ENCODE measurements at regions not wholly inside any gene's neighbourhood (a gene's known extent, or its start where the extent isn't known, plus 50 kb on each side); places are given as distances from the start of the nearest gene placed in this dataset.

- Histone ChIP-seq H3K4me1 (ENCODE audit: control insufficient read depth, insufficient read depth, low read length) (peaks cover 30% of the 10 kb centered on the region), H3K9ac (ENCODE audit: low read depth, low read length) (no peak overlapping the region), H3K4me2 (ENCODE audit: low read length) (no peak overlapping the region), H3K4me3 (ENCODE audit: low read length) (no peak overlapping the region), H3K36me3 (ENCODE audit: insufficient read depth, low read length) (no peaks in the 10 kb centered on the region), H3K27me3 (ENCODE audit: control insufficient read depth, insufficient read depth, low read length) (no peaks in the 10 kb centered on the region), H3K9me3 (replicated peaks; ENCODE audit: low read length) (no peaks in the 10 kb centered on the region)
Measured at GRCh38 chr9:87294126-87294525, 203.5 kb upstream of the DAPK1 start.

- no peaks in the 10 kb centered on the region for H3K36me3 ChIP-seq (ENCODE audit: insufficient read depth, low read length)
- H3K4me3 ChIP-seq (ENCODE audit: low read length): no peak overlapping the region
- H3K4me2 ChIP-seq (ENCODE audit: low read length): no peak overlapping the region
- H3K27me3 ChIP-seq (ENCODE audit: control insufficient read depth, insufficient read depth, low read length): no peaks in the 10 kb centered on the region
- H3K9ac ChIP-seq (ENCODE audit: low read depth, low read length): no peak overlapping the region
- H3K9me3 ChIP-seq (replicated peaks; ENCODE audit: low read length): no peaks in the 10 kb centered on the region
- no peaks in the 10 kb centered on the region for H3K4me1 ChIP-seq (ENCODE audit: control insufficient read depth, insufficient read depth, low read length)
Measured at GRCh38 chr9:87300915-87301314, 196.8 kb upstream of the DAPK1 start.

- H3K9ac ChIP-seq (ENCODE audit: low read depth, low read length): no peak overlapping the region
- no peak overlapping the region for H3K4me2 ChIP-seq (ENCODE audit: low read length)
- no peaks in the 10 kb centered on the region for H3K9me3 ChIP-seq (replicated peaks; ENCODE audit: low read length)
- H3K36me3 ChIP-seq (ENCODE audit: insufficient read depth, low read length): no peaks in the 10 kb centered on the region
- H3K4me1 ChIP-seq (ENCODE audit: control insufficient read depth, insufficient read depth, low read length): no peaks in the 10 kb centered on the region
- H3K27me3 ChIP-seq (ENCODE audit: control insufficient read depth, insufficient read depth, low read length): no peaks in the 10 kb centered on the region
- no peak overlapping the region for H3K4me3 ChIP-seq (ENCODE audit: low read length)
Measured at GRCh38 chr9:87301371-87301770, 196.3 kb upstream of the DAPK1 start.

GRCh38 chr9:87305151-87305550 is 192.5 kb upstream of the DAPK1 start:
- H3K4me2 ChIP-seq (ENCODE audit: low read length): no peak overlapping the region
- H3K9me3 ChIP-seq (replicated peaks; ENCODE audit: low read length): no peaks in the 10 kb centered on the region
- no peak overlapping the region for H3K9ac ChIP-seq (ENCODE audit: low read depth, low read length)
- H3K4me3 ChIP-seq (ENCODE audit: low read length): no peak overlapping the region
- H3K36me3 ChIP-seq (ENCODE audit: insufficient read depth, low read length): no peaks in the 10 kb centered on the region
- no peaks in the 10 kb centered on the region for H3K27me3 ChIP-seq (ENCODE audit: control insufficient read depth, insufficient read depth, low read length)
- no peaks in the 10 kb centered on the region for H3K4me1 ChIP-seq (ENCODE audit: control insufficient read depth, insufficient read depth, low read length)

GRCh38 chr9:87306006-87306405 is 191.7 kb upstream of the DAPK1 start:
- Histone ChIP-seq H3K27me3 (ENCODE audit: control insufficient read depth, insufficient read depth, low read length) (no peaks in the 10 kb centered on the region), H3K4me2 (ENCODE audit: low read length) (no peak overlapping the region), H3K4me1 (ENCODE audit: control insufficient read depth, insufficient read depth, low read length) (no peaks in the 10 kb centered on the region), H3K9ac (ENCODE audit: low read depth, low read length) (no peak overlapping the region), H3K4me3 (ENCODE audit: low read length) (no peak overlapping the region), H3K36me3 (ENCODE audit: insufficient read depth, low read length) (no peaks in the 10 kb centered on the region), H3K9me3 (replicated peaks; ENCODE audit: low read length) (no peaks in the 10 kb centered on the region)

- H3K4me2 ChIP-seq (ENCODE audit: low read length): no peak overlapping the region
Measured at GRCh38 chr9:87307848-87308247, 189.8 kb upstream of the DAPK1 start.

GRCh38 chr9:87309236-87309635 is 188.4 kb upstream of the DAPK1 start:
- Histone ChIP-seq H3K4me3 (ENCODE audit: low read length) (no peak overlapping the region), H3K4me1 (ENCODE audit: control insufficient read depth, insufficient read depth, low read length) (no peaks in the 10 kb centered on the region), H3K4me2 (ENCODE audit: low read length) (no peak overlapping the region), H3K9me3 (replicated peaks; ENCODE audit: low read length) (no peaks in the 10 kb centered on the region), H3K9ac (ENCODE audit: low read depth, low read length) (no peak overlapping the region), H3K27me3 (ENCODE audit: control insufficient read depth, insufficient read depth, low read length) (no peaks in the 10 kb centered on the region), H3K36me3 (ENCODE audit: insufficient read depth, low read length) (no peaks in the 10 kb centered on the region)

More at GRCh38 chr9:87307848-87308247, 189.8 kb upstream of the DAPK1 start:
- no peaks in the 10 kb centered on the region for H3K9me3 ChIP-seq (replicated peaks; ENCODE audit: low read length)
- no peaks in the 10 kb centered on the region for H3K27me3 ChIP-seq (ENCODE audit: control insufficient read depth, insufficient read depth, low read length)
- no peak overlapping the region for H3K4me3 ChIP-seq (ENCODE audit: low read length)
- H3K36me3 ChIP-seq (ENCODE audit: insufficient read depth, low read length): no peaks in the 10 kb centered on the region
- no peak overlapping the region for H3K9ac ChIP-seq (ENCODE audit: low read depth, low read length)
- H3K4me1 ChIP-seq (ENCODE audit: control insufficient read depth, insufficient read depth, low read length): no peaks in the 10 kb centered on the region

- Histone ChIP-seq H3K9me3 (replicated peaks; ENCODE audit: low read length) (no peaks in the 10 kb centered on the region), H3K27me3 (ENCODE audit: control insufficient read depth, insufficient read depth, low read length) (no peaks in the 10 kb centered on the region), H3K9ac (ENCODE audit: low read depth, low read length) (no peak overlapping the region), H3K4me3 (ENCODE audit: low read length) (no peak overlapping the region), H3K4me1 (ENCODE audit: control insufficient read depth, insufficient read depth, low read length) (no peaks in the 10 kb centered on the region), H3K4me2 (ENCODE audit: low read length) (no peak overlapping the region), H3K36me3 (ENCODE audit: insufficient read depth, low read length) (no peaks in the 10 kb centered on the region)
Measured at GRCh38 chr9:87310827-87311523, 186.7 kb upstream of the DAPK1 start.

- H3K27me3 ChIP-seq (ENCODE audit: control insufficient read depth, insufficient read depth, low read length): no peaks in the 10 kb centered on the region
- no peaks in the 10 kb centered on the region for H3K36me3 ChIP-seq (ENCODE audit: insufficient read depth, low read length)
- H3K9me3 ChIP-seq (replicated peaks; ENCODE audit: low read length): no peaks in the 10 kb centered on the region
- H3K4me1 ChIP-seq (ENCODE audit: control insufficient read depth, insufficient read depth, low read length): peaks cover 24% of the 10 kb centered on the region
- H3K4me3 ChIP-seq (ENCODE audit: low read length): no peak overlapping the region
- no peak overlapping the region for H3K4me2 ChIP-seq (ENCODE audit: low read length)
- no peak overlapping the region for H3K9ac ChIP-seq (ENCODE audit: low read depth, low read length)
Measured at GRCh38 chr9:87319656-87320055, 178.0 kb upstream of the DAPK1 start.

GRCh38 chr9:87320146-87320884 is 177.4 kb upstream of the DAPK1 start:
- Histone ChIP-seq H3K4me3 (ENCODE audit: low read length) (no peak overlapping the region), H3K4me1 (ENCODE audit: control insufficient read depth, insufficient read depth, low read length) (peaks cover 24% of the 10 kb centered on the region), H3K27me3 (ENCODE audit: control insufficient read depth, insufficient read depth, low read length) (no peaks in the 10 kb centered on the region), H3K36me3 (ENCODE audit: insufficient read depth, low read length) (no peaks in the 10 kb centered on the region), H3K9ac (ENCODE audit: low read depth, low read length) (no peak overlapping the region), H3K9me3 (replicated peaks; ENCODE audit: low read length) (no peaks in the 10 kb centered on the region), H3K4me2 (ENCODE audit: low read length) (no peak overlapping the region)

GRCh38 chr9:87322840-87323635 is 174.6 kb upstream of the DAPK1 start:
- Histone ChIP-seq H3K4me3 (ENCODE audit: low read length) (no peak overlapping the region), H3K27me3 (ENCODE audit: control insufficient read depth, insufficient read depth, low read length) (no peaks in the 10 kb centered on the region), H3K4me2 (ENCODE audit: low read length) (peak overlapping the region; percentile 36), H3K36me3 (ENCODE audit: insufficient read depth, low read length) (no peaks in the 10 kb centered on the region), H3K9me3 (replicated peaks; ENCODE audit: low read length) (no peaks in the 10 kb centered on the region), H3K9ac (ENCODE audit: low read depth, low read length) (peak overlapping the region; percentile 77), H3K4me1 (ENCODE audit: control insufficient read depth, insufficient read depth, low read length) (peaks cover 30% of the 10 kb centered on the region)

Measured in skeletal muscle satellite cell (primary cell).